PC-9 (cell line): ENCODE measurements at regions not wholly inside any gene's neighbourhood (a gene's known extent, or its start where the extent isn't known, plus 50 kb on each side); places are given as distances from the start of the nearest gene placed in this dataset.
A peak's percentile ranks its signal among the peaks of the same experiment; 100 is the strongest.

Source experiments
- BruUV-seq: library from RNA; stranded (reverse); fragments of 400-500 nt; replicated peaks from 2 replicates; lab custom pipeline; 2021; lab: Mats Ljungman, UMichigan
- CTCF ChIA-PET: fragments of 300-600 bp; sonication (Branson Sonifier 250); formaldehyde crosslinking; loops from one replicate; lab custom pipeline; 2022; ENCODE audit warnings: antibody characterized with exemption; lab: Charles Lee
- POLR2A ChIA-PET: fragments of 300-600 bp; sonication (Branson Sonifier 250); formaldehyde crosslinking; loops from one replicate; lab custom pipeline; 2022; ENCODE audit warnings: antibody characterized with exemption; ENCODE audit not compliant: unreplicated experiment; lab: Charles Lee
- DNase-seq, 2 experiments: peaks; one replicate each; pipeline versions ENCODE4 v3.0.0 to v3.0.0-alpha.2; 2015 to 2022; ENCODE audit warnings: mixed read lengths in 1 of 2
- H2AFZ ChIP-seq: fragments of 200-600 bp; sonication (generic); 2 replicates; pipeline ENCODE4 v1.8.1; 2017; ENCODE audit warnings: antibody characterized with exemption
- H3F3A ChIP-seq: fragments of 200-600 bp; sonication (generic); 2 replicates; pipeline ENCODE4 v1.8.1; 2017; ENCODE audit warnings: antibody characterized with exemption, mild to moderate bottlenecking, low read depth; ENCODE audit not compliant: insufficient read depth
- H3K27ac ChIP-seq: fragments of 200-600 bp; sonication (generic); 2 replicates; pipeline ENCODE4 v1.6.1; 2016; ENCODE audit warnings: mixed run types
- H3K27me3 ChIP-seq: fragments of 200-600 bp; sonication (generic); 2 replicates; pipeline ENCODE4 v1.6.1; 2016; ENCODE audit warnings: low read depth, mixed run types; ENCODE audit not compliant: insufficient read depth
- H3K36me3 ChIP-seq: fragments of 200-600 bp; sonication (generic); 2 replicates; pipeline ENCODE4 v1.6.1; 2016; ENCODE audit warnings: low read depth, mixed run types
- H3K4me1 ChIP-seq: fragments of 200-600 bp; sonication (generic); replicated peaks from 2 replicates; pipeline ENCODE4 v1.6.1; 2016; ENCODE audit warnings: mixed run types; ENCODE audit not compliant: insufficient read depth
- H3K4me2 ChIP-seq: fragments of 200-600 bp; sonication (generic); 2 replicates; pipeline ENCODE4 v1.6.1; 2017; ENCODE audit warnings: mixed run types
- H3K4me3 ChIP-seq: fragments of 200-600 bp; sonication (generic); 2 replicates; pipeline ENCODE4 v1.6.1; 2016; ENCODE audit warnings: mixed run types
- H3K79me2 ChIP-seq: fragments of 200-600 bp; sonication (generic); 2 replicates; pipeline ENCODE4 v1.6.1; 2017; ENCODE audit warnings: low read depth, mixed run types
- H3K9me2 ChIP-seq: fragments of 200-600 bp; sonication (generic); 2 replicates; pipeline ENCODE4 v1.8.1; 2017; ENCODE audit warnings: mild to moderate bottlenecking; ENCODE audit not compliant: insufficient read depth
- H3K9me3 ChIP-seq: fragments of 200-600 bp; sonication (generic); 2 replicates; pipeline ENCODE4 v1.8.1; 2016; ENCODE audit warnings: low read depth; ENCODE audit not compliant: insufficient read depth
- H4K20me1 ChIP-seq: fragments of 200-600 bp; sonication (generic); 2 replicates; pipeline ENCODE4 v1.8.1; 2017; ENCODE audit not compliant: insufficient read depth
- EZH2 ChIP-seq: fragments of 200-600 bp; sonication (generic); IDR thresholded peaks from 2 replicates; pipeline ENCODE4 v1.8.0; 2017; ENCODE audit warnings: antibody characterized with exemption, low read depth
- intact Hi-C: fragments of 100-400 bp; cut with micrococcal nuclease; formaldehyde crosslinking; loops from one replicate; pipeline ENCODE4 v1.10.0; 2022; ENCODE audit not compliant: unreplicated experiment
- TF ChIP-seq, protein P1 (sequence below): fragments of 200-600 bp; sonication (generic); conservative IDR thresholded peaks from 2 replicates; pipeline ENCODE4 v1.6.1; 2017; ENCODE audit warnings: mixed run types, antibody characterized with exemption, mild to moderate bottlenecking, moderate library complexity

GRCh38 chr12:88329833-88330232 lies 187.7 kb downstream of the TMTC3 start:
- Histone ChIP-seq H4K20me1 (no peaks in the 10 kb centered on the region), H3K4me3 (no peak overlapping the region), H3K27ac (no peak overlapping the region), H3K4me1 (peaks cover 19% of the 10 kb centered on the region), H3F3A (no peaks in the 10 kb centered on the region), H3K36me3 (no peaks in the 10 kb centered on the region), H3K79me2 (no peaks in the 10 kb centered on the region), H3K27me3 (no peaks in the 10 kb centered on the region), H3K4me2 (no peak overlapping the region), H3K9me3 (no peaks in the 10 kb centered on the region), H3K9me2 (no peaks in the 10 kb centered on the region), H2AFZ (no peak overlapping the region)
- intact Hi-C loops: loop anchor here (5.0 to 10.0 kb wide), 2 partner anchors 33 to 665 kb away; no protein-coding TSS in a partner anchor
- DNase-seq: no peak
- TF ChIP-seq EZH2: no peak
- TF ChIP-seq, protein P1, sequence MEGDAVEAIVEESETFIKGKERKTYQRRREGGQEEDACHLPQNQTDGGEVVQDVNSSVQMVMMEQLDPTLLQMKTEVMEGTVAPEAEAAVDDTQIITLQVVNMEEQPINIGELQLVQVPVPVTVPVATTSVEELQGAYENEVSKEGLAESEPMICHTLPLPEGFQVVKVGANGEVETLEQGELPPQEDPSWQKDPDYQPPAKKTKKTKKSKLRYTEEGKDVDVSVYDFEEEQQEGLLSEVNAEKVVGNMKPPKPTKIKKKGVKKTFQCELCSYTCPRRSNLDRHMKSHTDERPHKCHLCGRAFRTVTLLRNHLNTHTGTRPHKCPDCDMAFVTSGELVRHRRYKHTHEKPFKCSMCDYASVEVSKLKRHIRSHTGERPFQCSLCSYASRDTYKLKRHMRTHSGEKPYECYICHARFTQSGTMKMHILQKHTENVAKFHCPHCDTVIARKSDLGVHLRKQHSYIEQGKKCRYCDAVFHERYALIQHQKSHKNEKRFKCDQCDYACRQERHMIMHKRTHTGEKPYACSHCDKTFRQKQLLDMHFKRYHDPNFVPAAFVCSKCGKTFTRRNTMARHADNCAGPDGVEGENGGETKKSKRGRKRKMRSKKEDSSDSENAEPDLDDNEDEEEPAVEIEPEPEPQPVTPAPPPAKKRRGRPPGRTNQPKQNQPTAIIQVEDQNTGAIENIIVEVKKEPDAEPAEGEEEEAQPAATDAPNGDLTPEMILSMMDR: no peak
- CTCF ChIA-PET: no interaction called here
- POLR2A ChIA-PET: interaction anchor here (0.6 kb wide), 1 partner anchor 93 kb away, joined by 6 read pairs; no protein-coding TSS in a partner anchor
- no TSS peak for BruUV-seq

DNA sequence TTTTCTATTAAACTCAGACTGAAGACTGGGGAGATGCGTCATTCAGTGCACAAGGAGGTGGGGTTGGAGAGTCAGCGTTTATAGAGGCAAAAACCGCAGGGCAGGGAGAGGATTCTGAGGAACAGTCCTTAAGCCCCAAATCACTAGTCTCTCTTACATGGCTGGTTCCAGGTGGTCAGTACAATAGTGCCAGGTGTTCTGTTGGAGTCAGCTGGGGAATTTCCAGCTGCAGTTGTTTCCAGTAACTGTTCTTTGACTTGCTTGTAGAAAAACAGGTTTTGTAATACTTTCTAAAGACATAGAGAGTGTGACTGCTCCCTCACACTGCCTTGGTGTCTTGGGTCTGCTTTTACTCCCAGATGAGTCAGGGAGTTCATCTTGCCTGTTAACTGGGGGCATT lies 192.2 kb downstream of the TMTC3 start:
- DNase-seq: peak; percentile 36 to 56

GRCh38 chr12:88336076-88336739 lies 194.1 kb downstream of the TMTC3 start:
- no peaks in the 10 kb centered on the region for H3K79me2 ChIP-seq
- H3K36me3 ChIP-seq: no peaks in the 10 kb centered on the region
- H4K20me1 ChIP-seq: no peaks in the 10 kb centered on the region
- CTCF ChIA-PET: no interaction called here
- intact Hi-C loops: loop anchor here (10.0 kb wide), 1 partner anchor 659 kb away; no protein-coding TSS in a partner anchor
- H3K27ac ChIP-seq: no peak overlapping the region
- H3K4me3 ChIP-seq: no peak overlapping the region
- H3K4me2 ChIP-seq: no peak overlapping the region
- POLR2A ChIA-PET: no interaction called here
- no peak for TF ChIP-seq EZH2
- TF ChIP-seq, protein P1: no peak
- H3K9me2 ChIP-seq: no peaks in the 10 kb centered on the region
- H2AFZ ChIP-seq: no peak overlapping the region
- H3K4me1 ChIP-seq: peaks cover 11% of the 10 kb centered on the region; the same call in 1 of the 2 replicates
- no peak for DNase-seq
- H3K9me3 ChIP-seq: no peaks in the 10 kb centered on the region
- H3K27me3 ChIP-seq: no peaks in the 10 kb centered on the region
- no TSS peak for BruUV-seq
- H3F3A ChIP-seq: no peaks in the 10 kb centered on the region

More for the DNA sequence above, 192.2 kb downstream of the TMTC3 start:
- Histone ChIP-seq H3K27me3 (no peaks in the 10 kb centered on the region), H3F3A (no peaks in the 10 kb centered on the region), H3K79me2 (no peaks in the 10 kb centered on the region), H3K4me3 (no peak overlapping the region), H3K9me3 (no peaks in the 10 kb centered on the region), H3K36me3 (no peaks in the 10 kb centered on the region), H3K27ac (no peak overlapping the region), H3K4me1 (peaks cover 11% of the 10 kb centered on the region; the same call in 1 of the 2 replicates), H3K9me2 (no peaks in the 10 kb centered on the region), H4K20me1 (no peaks in the 10 kb centered on the region), H3K4me2 (no peak overlapping the region; the same call in 1 of the 2 replicates), H2AFZ (0 out of 2 replicates have a peak overlapping the region, but pooled peaks have one; percentile 46)
- intact Hi-C loops: loop anchor here (5.0 to 10.0 kb wide), 2 partner anchors 37 to 661 kb away; no protein-coding TSS in a partner anchor
- BruUV-seq: no TSS peak
- CTCF ChIA-PET: interaction anchor here (0.5 kb wide), 1 partner anchor 137 kb away, joined by 15 read pairs; no protein-coding TSS in a partner anchor
- POLR2A ChIA-PET: no interaction called here
- TF ChIP-seq, protein P1: no peak
- no peak for TF ChIP-seq EZH2
